Thyroid gland (tissue), 4 donors: ENCODE measurements at regions not wholly inside any gene's neighbourhood (a gene's known extent, or its start where the extent isn't known, plus 50 kb on each side); places are given as distances from the start of the nearest gene placed in this dataset.

Experiments
- DNase-seq, 2 donors: peaks; one replicate each; pipeline ENCODE4 v3.0.0-alpha.2; 2019
- H3K27ac ChIP-seq, 3 donors: fragments of 200-600 bp; sonication (generic); 1 replicate in 2 of 3; 2 replicates in 1 of 3; pipeline ENCODE4 v1.5.1; 2016 to 2019; ENCODE audit warnings: mild to moderate bottlenecking in 1 of 3, moderate library complexity in 1 of 3
- H3K27me3 ChIP-seq: fragments of 200-600 bp; sonication (generic); one replicate; pipeline ENCODE4 v1.5.1; 2019
- H3K36me3 ChIP-seq, 2 donors: fragments of 200-600 bp; sonication (generic); one replicate each; pipeline ENCODE4 v1.5.1; 2016 to 2019
- H3K4me1 ChIP-seq, 2 donors: fragments of 200-600 bp; sonication (generic); one replicate each; pipeline ENCODE4 v1.5.1; 2017 to 2019
- H3K4me3 ChIP-seq, 3 donors: fragments of 200-600 bp; sonication (generic); replicated peaks in 1 of 3; 1 replicate in 2 of 3; 2 replicates in 1 of 3; pipeline ENCODE4 v1.5.1; 2016; ENCODE audit warnings: mild to moderate bottlenecking in 1 of 3
- H3K9me3 ChIP-seq: fragments of 200-600 bp; sonication (generic); one replicate; pipeline ENCODE4 v1.5.1; 2017
- CTCF ChIP-seq, 6 experiments: fragments of 200-600 bp in 3 of 6; fragments of 450-650 bp in 3 of 6; sonication (generic) in 3 of 6; IDR thresholded peaks; one replicate each; pipeline ENCODE4 v1.5.1; 2016 to 2019; ENCODE audit warnings: antibody characterized with exemption in 6 of 6, mild to moderate bottlenecking in 2 of 6, inconsistent platforms in 1 of 6, moderate library complexity in 1 of 6
- POLR2A ChIP-seq, 2 donors: fragments of 450-650 bp; IDR thresholded peaks; one replicate each; pipeline ENCODE4 v1.6.1; 2017; ENCODE audit warnings: antibody characterized with exemption in 2 of 2, mild to moderate bottlenecking in 2 of 2, moderate library complexity in 1 of 2
- WGBS, 2 donors: methylation state at CpG; one replicate each; pipeline ENCODE4 v1.1.5; 2017; 5-methylcytosine and 5-hydroxymethylcytosine counted together
- intact Hi-C: fragments of 100-400 bp; cut with DNase I; formaldehyde crosslinking; loops from one replicate; pipeline ENCODE4 v1.15.1; 2023

GRCh38 chr2:34308140-34308539 is 709.0 kb upstream of the FAM98A start:
- no peak for DNase-seq
- Histone ChIP-seq H3K27ac (no peak overlapping the region), H3K4me1 (no peaks in the 10 kb centered on the region), H3K4me3 (no peak overlapping the region), H3K36me3 (no peaks in the 10 kb centered on the region), H3K9me3 (no peaks in the 10 kb centered on the region), H3K27me3 (no peaks in the 10 kb centered on the region)
- WGBS, 2 donors, result 94 to 99% methylated on average over 2 of the region's 2 CpGs
- no peak for TF ChIP-seq CTCF (IDR thresholded peaks at IDR 0.05)
- TF ChIP-seq POLR2A (IDR thresholded peaks at IDR 0.05), result no peak
- intact Hi-C loops, result no loop called here

GRCh38 chr2:34307636-34308035 is 708.5 kb upstream of the FAM98A start:
- no peak overlapping the region for H3K27ac ChIP-seq
- no peak for DNase-seq
- intact Hi-C loops, result no loop called here
- WGBS, 2 donors, result 80 to 89% methylated on average over 4 of the region's 4 CpGs
- H3K4me1 ChIP-seq, result no peaks in the 10 kb centered on the region
- no peak overlapping the region for H3K4me3 ChIP-seq
- TF ChIP-seq CTCF (IDR thresholded peaks at IDR 0.05) (no peak), POLR2A (IDR thresholded peaks at IDR 0.05) (no peak)
- H3K9me3 ChIP-seq, result no peaks in the 10 kb centered on the region
- H3K27me3 ChIP-seq, result no peaks in the 10 kb centered on the region
- no peaks in the 10 kb centered on the region for H3K36me3 ChIP-seq

DNA sequence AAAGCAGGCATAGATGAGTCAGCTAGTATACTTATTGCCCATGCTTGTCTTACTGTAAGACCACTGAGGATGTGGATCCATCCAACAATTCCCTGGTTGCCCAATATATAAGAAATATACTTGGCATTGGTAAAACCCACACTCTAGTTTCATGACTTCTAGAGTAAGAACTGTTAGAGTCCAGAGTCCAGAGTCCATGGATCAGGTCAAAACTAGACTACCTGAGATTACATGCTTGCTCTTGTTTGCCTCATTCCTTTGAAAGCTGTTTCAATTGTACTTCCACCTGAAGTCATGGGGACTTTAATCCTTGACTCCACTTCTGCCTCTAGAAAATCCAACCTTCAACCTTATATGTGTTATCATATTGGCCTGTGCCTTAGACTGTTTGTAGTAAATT is 707.6 kb upstream of the FAM98A start:
- intact Hi-C loops, result no loop called here
- DNase-seq, result no peak
- Histone ChIP-seq H3K27me3 (no peaks in the 10 kb centered on the region), H3K9me3 (no peaks in the 10 kb centered on the region), H3K36me3 (no peaks in the 10 kb centered on the region), H3K27ac (no peak overlapping the region), H3K4me3 (no peak overlapping the region), H3K4me1 (no peaks in the 10 kb centered on the region)
- no peak for TF ChIP-seq POLR2A (IDR thresholded peaks at IDR 0.05)
- TF ChIP-seq CTCF (IDR thresholded peaks at IDR 0.05), result no peak

GRCh38 chr2:34305587-34305986 is 706.5 kb upstream of the FAM98A start:
- Histone ChIP-seq H3K27me3 (no peaks in the 10 kb centered on the region), H3K9me3 (no peaks in the 10 kb centered on the region), H3K36me3 (no peaks in the 10 kb centered on the region), H3K4me3 (no peak overlapping the region), H3K27ac (no peak overlapping the region), H3K4me1 (no peaks in the 10 kb centered on the region)
- intact Hi-C loops, result no loop called here
- TF ChIP-seq CTCF (IDR thresholded peaks at IDR 0.05), result no peak
- TF ChIP-seq POLR2A (IDR thresholded peaks at IDR 0.05), result no peak
- DNase-seq, result no peak
- WGBS, 2 donors, result 53 to 68% methylated on average over 3 of the region's 3 CpGs

DNA sequence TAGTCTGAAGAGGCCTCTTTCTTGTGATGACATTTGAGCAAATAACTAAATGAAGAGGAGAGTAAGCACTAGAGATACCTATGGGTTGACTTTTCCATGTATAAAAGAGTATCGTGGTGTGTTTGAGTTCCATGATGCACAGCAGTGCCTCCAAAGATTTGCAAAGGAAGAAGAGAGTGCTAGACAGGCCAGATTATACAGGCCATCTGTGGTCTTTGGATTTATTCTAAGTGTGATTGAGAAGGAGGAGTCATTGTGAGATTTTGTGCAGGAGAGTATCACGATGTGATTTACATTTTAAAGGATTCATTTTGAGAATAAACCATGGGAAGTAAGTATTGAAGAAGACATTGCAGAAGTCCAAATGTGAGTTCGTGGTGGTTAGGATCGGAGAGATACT is 695.9 kb upstream of the FAM98A start:
- Histone ChIP-seq H3K36me3 (no peaks in the 10 kb centered on the region), H3K4me3 (no peak overlapping the region), H3K27ac (no peak overlapping the region), H3K9me3 (no peaks in the 10 kb centered on the region), H3K27me3 (no peaks in the 10 kb centered on the region), H3K4me1 (no peaks in the 10 kb centered on the region)
- intact Hi-C loops, result no loop called here
- TF ChIP-seq POLR2A (IDR thresholded peaks at IDR 0.05) (no peak), CTCF (IDR thresholded peaks at IDR 0.05) (no peak)
- 84 to 92% methylated on average over 4 of the region's 4 CpGs for WGBS, 2 donors
- no peak for DNase-seq
